ENCODE measurements at regions not wholly inside any gene's neighbourhood (a gene's known extent, or its start where the extent isn't known, plus 50 kb on each side); places are given as distances from the start of the nearest gene placed in this dataset.

DNA sequence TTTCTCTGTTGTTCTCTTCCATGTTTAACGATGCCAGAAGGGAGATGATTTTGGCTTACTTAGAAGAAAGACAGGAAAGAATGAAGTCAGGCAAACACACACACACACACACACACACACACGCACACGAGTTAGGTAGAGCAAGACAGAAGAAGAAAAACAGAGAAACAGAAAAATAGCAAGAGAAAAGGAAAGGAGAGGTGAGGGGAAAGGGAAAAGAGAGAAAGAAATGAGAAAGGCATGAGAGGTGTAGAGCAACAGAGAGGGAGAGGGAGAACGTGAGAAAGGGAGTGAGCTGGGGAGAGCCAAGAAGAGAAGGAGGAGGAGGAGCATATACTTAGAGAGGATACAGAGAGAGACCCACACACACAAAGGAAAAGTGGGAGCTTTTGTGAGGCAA lies 385.3 kb downstream of the DOK5 start:
- TF ChIP-seq, protein P1, sequence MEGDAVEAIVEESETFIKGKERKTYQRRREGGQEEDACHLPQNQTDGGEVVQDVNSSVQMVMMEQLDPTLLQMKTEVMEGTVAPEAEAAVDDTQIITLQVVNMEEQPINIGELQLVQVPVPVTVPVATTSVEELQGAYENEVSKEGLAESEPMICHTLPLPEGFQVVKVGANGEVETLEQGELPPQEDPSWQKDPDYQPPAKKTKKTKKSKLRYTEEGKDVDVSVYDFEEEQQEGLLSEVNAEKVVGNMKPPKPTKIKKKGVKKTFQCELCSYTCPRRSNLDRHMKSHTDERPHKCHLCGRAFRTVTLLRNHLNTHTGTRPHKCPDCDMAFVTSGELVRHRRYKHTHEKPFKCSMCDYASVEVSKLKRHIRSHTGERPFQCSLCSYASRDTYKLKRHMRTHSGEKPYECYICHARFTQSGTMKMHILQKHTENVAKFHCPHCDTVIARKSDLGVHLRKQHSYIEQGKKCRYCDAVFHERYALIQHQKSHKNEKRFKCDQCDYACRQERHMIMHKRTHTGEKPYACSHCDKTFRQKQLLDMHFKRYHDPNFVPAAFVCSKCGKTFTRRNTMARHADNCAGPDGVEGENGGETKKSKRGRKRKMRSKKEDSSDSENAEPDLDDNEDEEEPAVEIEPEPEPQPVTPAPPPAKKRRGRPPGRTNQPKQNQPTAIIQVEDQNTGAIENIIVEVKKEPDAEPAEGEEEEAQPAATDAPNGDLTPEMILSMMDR (IDR thresholded peaks at IDR 0.05 in 2 of 3, conservative IDR thresholded peaks at IDR 0.05 in 1 of 3; ENCODE audit: control insufficient read depth in 2 of 3, extremely low read depth in 1 of 3, insufficient read depth in 1 of 3, low read depth in 3 of 3, low read length in 3 of 3), result no peak
- no peak for TF ChIP-seq TAF1 (IDR thresholded peaks at IDR 0.05; ENCODE audit: borderline replicate concordance, low read depth, low read length)
- no peak for TF ChIP-seq EZH2 (IDR thresholded peaks at IDR 0.05; ENCODE audit: borderline replicate concordance, control insufficient read depth, low read depth, low read length)
- TF ChIP-seq CBX5 (IDR thresholded peaks at IDR 0.05; ENCODE audit: low read depth), result no peak
- no peak for TF ChIP-seq MXI1 (IDR thresholded peaks at IDR 0.05; ENCODE audit: low read depth, low read length)
- no peak for TF ChIP-seq LARP7 (IDR thresholded peaks at IDR 0.05)
- no peak for TF ChIP-seq MYC (IDR thresholded peaks at IDR 0.05; ENCODE audit: insufficient read depth, insufficient read length, insufficient replicate concordance, low read length, severe bottlenecking)
- TF ChIP-seq HDAC2 (IDR thresholded peaks at IDR 0.05), result no peak
- no peak for TF ChIP-seq ZNF274 (IDR thresholded peaks at IDR 0.05; ENCODE audit: insufficient read depth, insufficient read length)

All from GM12878 (cell line).